Uterus (tissue), 2 donors: ENCODE measurements at regions not wholly inside any gene's neighbourhood (a gene's known extent, or its start where the extent isn't known, plus 50 kb on each side); places are given as distances from the start of the nearest gene placed in this dataset.

ENCODE experiments used
- CTCF ChIP-seq, 4 experiments: fragments of 200-600 bp in 2 of 4; fragments of 450-650 bp in 2 of 4; sonication (generic) in 2 of 4; IDR thresholded peaks; one replicate each; pipeline ENCODE4 v1.5.1; 2016 to 2019; ENCODE audit warnings: antibody characterized with exemption in 4 of 4, mild to moderate bottlenecking in 2 of 4, moderate library complexity in 1 of 4
- POLR2A ChIP-seq, 2 donors: fragments of 450-650 bp; IDR thresholded peaks; one replicate each; pipeline ENCODE4 v1.6.1; 2016; ENCODE audit warnings: antibody characterized with exemption in 2 of 2, mild to moderate bottlenecking in 1 of 2, moderate library complexity in 1 of 2

GRCh38 chr11:28505232-28505631 lies 397.0 kb downstream of the METTL15 start:
- TF ChIP-seq CTCF (IDR thresholded peaks at IDR 0.05) (no peak), POLR2A (IDR thresholded peaks at IDR 0.05) (no peak)
